ENCODE measurements at regions not wholly inside any gene's neighbourhood (a gene's known extent, or its start where the extent isn't known, plus 50 kb on each side); places are given as distances from the start of the nearest gene placed in this dataset.

GRCh38 chr20:48453477-48454093 is 374.2 kb downstream of the PREX1 start:
- H3K27me3 Mint-ChIP-seq = peaks cover 20% of the 10 kb centered on the region
- H3K4me3 Mint-ChIP-seq (ENCODE audit: low read depth) = no peak overlapping the region

GRCh38 chr20:48451401-48451800 is 376.4 kb downstream of the PREX1 start:
- no peaks in the 10 kb centered on the region for H3K9me3 Mint-ChIP-seq (ENCODE audit: low read depth)
- TF ChIP-seq CTCF (IDR thresholded peaks at IDR 0.05; ENCODE audit: unreplicated experiment) = no peak
- no peak for DNase-seq (ENCODE audit: low spot score, unreplicated experiment)
- no peak overlapping the region for H3K4me3 Mint-ChIP-seq (ENCODE audit: low read depth)
- peaks cover 20% of the 10 kb centered on the region for H3K27me3 Mint-ChIP-seq
- H3K36me3 Mint-ChIP-seq (ENCODE audit: insufficient read depth) = no peaks in the 10 kb centered on the region
- H3K27ac Mint-ChIP-seq = peak overlapping the region; percentile 71
- no peaks in the 10 kb centered on the region for H3K4me1 Mint-ChIP-seq (ENCODE audit: low read depth)

More at GRCh38 chr20:48453477-48454093, 374.2 kb downstream of the PREX1 start:
- DNase-seq (ENCODE audit: low spot score, unreplicated experiment) = no peak
- no peaks in the 10 kb centered on the region for H3K36me3 Mint-ChIP-seq (ENCODE audit: insufficient read depth)
- H3K9me3 Mint-ChIP-seq (ENCODE audit: low read depth) = no peaks in the 10 kb centered on the region
- H3K27ac Mint-ChIP-seq = no peak overlapping the region
- peaks cover 1% of the 10 kb centered on the region for H3K4me1 Mint-ChIP-seq (ENCODE audit: low read depth)
- TF ChIP-seq CTCF (IDR thresholded peaks at IDR 0.05; ENCODE audit: unreplicated experiment) = no peak

- DNase-seq (ENCODE audit: low spot score, unreplicated experiment) = no peak
- Mint-ChIP-seq H3K9me3 (ENCODE audit: low read depth) (peaks cover 8% of the 10 kb centered on the region), H3K36me3 (ENCODE audit: insufficient read depth) (peaks cover 2% of the 10 kb centered on the region), H3K27ac (no peak overlapping the region), H3K4me3 (ENCODE audit: low read depth) (no peak overlapping the region), H3K27me3 (peaks cover 7% of the 10 kb centered on the region), H3K4me1 (ENCODE audit: low read depth) (no peaks in the 10 kb centered on the region)
- no peak for TF ChIP-seq CTCF (IDR thresholded peaks at IDR 0.05; ENCODE audit: unreplicated experiment)
Observed at GRCh38 chr20:48448666-48449600, 378.9 kb downstream of the PREX1 start.

- H3K4me3 Mint-ChIP-seq (ENCODE audit: low read depth) = no peak overlapping the region
- DNase-seq (ENCODE audit: low spot score, unreplicated experiment) = no peak
- TF ChIP-seq CTCF (IDR thresholded peaks at IDR 0.05; ENCODE audit: unreplicated experiment) = no peak
- H3K27me3 Mint-ChIP-seq = no peaks in the 10 kb centered on the region
- H3K27ac Mint-ChIP-seq = no peak overlapping the region
- peaks cover 2% of the 10 kb centered on the region for H3K36me3 Mint-ChIP-seq (ENCODE audit: insufficient read depth)
- no peaks in the 10 kb centered on the region for H3K4me1 Mint-ChIP-seq (ENCODE audit: low read depth)
- peaks cover 8% of the 10 kb centered on the region for H3K9me3 Mint-ChIP-seq (ENCODE audit: low read depth)
Observed at GRCh38 chr20:48447456-48447855, 380.3 kb downstream of the PREX1 start.

- Mint-ChIP-seq H3K4me1 (ENCODE audit: low read depth) (no peaks in the 10 kb centered on the region), H3K27ac (no peak overlapping the region), H3K4me3 (ENCODE audit: low read depth) (no peak overlapping the region), H3K36me3 (ENCODE audit: insufficient read depth) (peaks cover 2% of the 10 kb centered on the region), H3K9me3 (ENCODE audit: low read depth) (peaks cover 8% of the 10 kb centered on the region), H3K27me3 (no peaks in the 10 kb centered on the region)
- no peak for TF ChIP-seq CTCF (IDR thresholded peaks at IDR 0.05; ENCODE audit: unreplicated experiment)
- DNase-seq (ENCODE audit: low spot score, unreplicated experiment) = no peak
Observed at GRCh38 chr20:48445827-48446226, 382.0 kb downstream of the PREX1 start.

Data from progenitor cell of endocrine pancreas (in vitro differentiated cells).